ENCODE measurements at regions not wholly inside any gene's neighbourhood (a gene's known extent, or its start where the extent isn't known, plus 50 kb on each side); places are given as distances from the start of the nearest gene placed in this dataset.

GRCh38 chr13:65540175-65540574 lies 1690.0 kb downstream of the PCDH9 start:
- TF ChIP-seq GATA2 (IDR thresholded peaks at IDR 0.05; ENCODE audit: low read depth, low read length), result no peak
- no peak for TF ChIP-seq GATA3 (IDR thresholded peaks at IDR 0.05; ENCODE audit: low read depth, low read length)

GRCh38 chr13:65535370-65535769 lies 1694.8 kb downstream of the PCDH9 start:
- TF ChIP-seq GATA3 (IDR thresholded peaks at IDR 0.05; ENCODE audit: low read depth, low read length) (no peak), GATA2 (IDR thresholded peaks at IDR 0.05; ENCODE audit: low read depth, low read length) (no peak)

GRCh38 chr13:65532231-65532630 lies 1697.9 kb downstream of the PCDH9 start:
- TF ChIP-seq GATA3 (IDR thresholded peaks at IDR 0.05; ENCODE audit: low read depth, low read length), result no peak
- no peak for TF ChIP-seq GATA2 (IDR thresholded peaks at IDR 0.05; ENCODE audit: low read depth, low read length)

GRCh38 chr13:65530688-65531087 lies 1699.4 kb downstream of the PCDH9 start:
- no peak for TF ChIP-seq GATA3 (IDR thresholded peaks at IDR 0.05; ENCODE audit: low read depth, low read length)
- TF ChIP-seq GATA2 (IDR thresholded peaks at IDR 0.05; ENCODE audit: low read depth, low read length), result no peak

- no peak for TF ChIP-seq GATA2 (IDR thresholded peaks at IDR 0.05; ENCODE audit: low read depth, low read length)
- TF ChIP-seq GATA3 (IDR thresholded peaks at IDR 0.05; ENCODE audit: low read depth, low read length), result no peak
Measured at GRCh38 chr13:65529541-65529940, 1700.6 kb downstream of the PCDH9 start.

- no peak for TF ChIP-seq GATA3 (IDR thresholded peaks at IDR 0.05; ENCODE audit: low read depth, low read length)
- no peak for TF ChIP-seq GATA2 (IDR thresholded peaks at IDR 0.05; ENCODE audit: low read depth, low read length)
Measured at GRCh38 chr13:65508745-65509144, 1721.4 kb downstream of the PCDH9 start.

GRCh38 chr13:65508338-65508737 lies 1721.8 kb downstream of the PCDH9 start:
- no peak for TF ChIP-seq GATA3 (IDR thresholded peaks at IDR 0.05; ENCODE audit: low read depth, low read length)
- no peak for TF ChIP-seq GATA2 (IDR thresholded peaks at IDR 0.05; ENCODE audit: low read depth, low read length)

- TF ChIP-seq GATA3 (IDR thresholded peaks at IDR 0.05; ENCODE audit: low read depth, low read length), result no peak
- TF ChIP-seq GATA2 (IDR thresholded peaks at IDR 0.05; ENCODE audit: low read depth, low read length), result no peak
Measured at GRCh38 chr13:65505941-65506340, 1724.2 kb downstream of the PCDH9 start.

GRCh38 chr13:65504213-65504612 lies 1725.9 kb downstream of the PCDH9 start:
- TF ChIP-seq GATA2 (IDR thresholded peaks at IDR 0.05; ENCODE audit: low read depth, low read length) (no peak), GATA3 (IDR thresholded peaks at IDR 0.05; ENCODE audit: low read depth, low read length) (no peak)

- TF ChIP-seq GATA2 (IDR thresholded peaks at IDR 0.05; ENCODE audit: low read depth, low read length) (no peak), GATA3 (IDR thresholded peaks at IDR 0.05; ENCODE audit: low read depth, low read length) (no peak)
Measured at GRCh38 chr13:65500481-65500880, 1729.7 kb downstream of the PCDH9 start.

- no peak for TF ChIP-seq GATA2 (IDR thresholded peaks at IDR 0.05; ENCODE audit: low read depth, low read length)
- TF ChIP-seq GATA3 (IDR thresholded peaks at IDR 0.05; ENCODE audit: low read depth, low read length), result no peak
Measured at GRCh38 chr13:65499256-65499655, 1730.9 kb downstream of the PCDH9 start.

GRCh38 chr13:65497265-65497664 lies 1732.9 kb downstream of the PCDH9 start:
- no peak for TF ChIP-seq GATA2 (IDR thresholded peaks at IDR 0.05; ENCODE audit: low read depth, low read length)
- TF ChIP-seq GATA3 (IDR thresholded peaks at IDR 0.05; ENCODE audit: low read depth, low read length), result no peak

- TF ChIP-seq GATA2 (IDR thresholded peaks at IDR 0.05; ENCODE audit: low read depth, low read length), result no peak
- no peak for TF ChIP-seq GATA3 (IDR thresholded peaks at IDR 0.05; ENCODE audit: low read depth, low read length)
Measured at GRCh38 chr13:65488606-65489005, 1741.5 kb downstream of the PCDH9 start.

GRCh38 chr13:65479692-65480091 lies 1750.4 kb downstream of the PCDH9 start:
- TF ChIP-seq GATA2 (IDR thresholded peaks at IDR 0.05; ENCODE audit: low read depth, low read length), result no peak
- no peak for TF ChIP-seq GATA3 (IDR thresholded peaks at IDR 0.05; ENCODE audit: low read depth, low read length)

- TF ChIP-seq GATA2 (IDR thresholded peaks at IDR 0.05; ENCODE audit: low read depth, low read length) (no peak), GATA3 (IDR thresholded peaks at IDR 0.05; ENCODE audit: low read depth, low read length) (no peak)
Measured at GRCh38 chr13:65473196-65473595, 1756.9 kb downstream of the PCDH9 start.

GRCh38 chr13:65472336-65472735 lies 1757.8 kb downstream of the PCDH9 start:
- TF ChIP-seq GATA3 (IDR thresholded peaks at IDR 0.05; ENCODE audit: low read depth, low read length) (no peak), GATA2 (IDR thresholded peaks at IDR 0.05; ENCODE audit: low read depth, low read length) (no peak)
